ENCODE measurements at regions not wholly inside any gene's neighbourhood (a gene's known extent, or its start where the extent isn't known, plus 50 kb on each side); places are given as distances from the start of the nearest gene placed in this dataset.
"Not testable (repeated sequence)": the region's sequence is repeated elsewhere in the genome, so short reads cannot be mapped to it uniquely, and the experiment has no call there.

DNA sequence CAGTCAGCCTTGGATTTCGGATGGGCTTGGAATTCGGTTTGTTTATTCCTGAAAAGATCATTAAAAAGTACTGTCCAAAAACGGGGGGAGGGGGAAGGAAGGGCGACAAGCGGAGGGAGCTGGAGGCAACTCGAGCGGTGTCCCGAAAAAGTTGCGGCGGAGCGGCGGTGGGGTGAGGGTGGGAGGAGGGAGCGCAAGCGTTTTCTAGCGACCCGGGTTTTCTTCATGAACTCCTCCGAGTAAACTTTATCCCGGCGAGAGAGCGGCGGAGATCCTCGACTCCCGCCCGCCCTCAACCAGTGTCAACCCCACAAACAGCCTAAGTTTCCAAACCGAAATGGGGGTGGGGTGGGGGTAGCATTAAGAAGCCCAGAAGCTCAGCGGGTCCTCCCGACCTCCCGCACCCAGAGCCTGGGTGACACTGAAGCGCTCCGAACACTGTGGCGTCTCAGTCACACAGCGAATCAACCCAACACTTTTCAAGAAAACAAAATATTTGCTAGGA lies 133.0 kb upstream of the C11orf58 start:
- no peak for DNase-seq

- no peak for DNase-seq
These were observed 133.6 kb upstream of the C11orf58 start for GRCh38 chr11:16604794-16605388.

DNA sequence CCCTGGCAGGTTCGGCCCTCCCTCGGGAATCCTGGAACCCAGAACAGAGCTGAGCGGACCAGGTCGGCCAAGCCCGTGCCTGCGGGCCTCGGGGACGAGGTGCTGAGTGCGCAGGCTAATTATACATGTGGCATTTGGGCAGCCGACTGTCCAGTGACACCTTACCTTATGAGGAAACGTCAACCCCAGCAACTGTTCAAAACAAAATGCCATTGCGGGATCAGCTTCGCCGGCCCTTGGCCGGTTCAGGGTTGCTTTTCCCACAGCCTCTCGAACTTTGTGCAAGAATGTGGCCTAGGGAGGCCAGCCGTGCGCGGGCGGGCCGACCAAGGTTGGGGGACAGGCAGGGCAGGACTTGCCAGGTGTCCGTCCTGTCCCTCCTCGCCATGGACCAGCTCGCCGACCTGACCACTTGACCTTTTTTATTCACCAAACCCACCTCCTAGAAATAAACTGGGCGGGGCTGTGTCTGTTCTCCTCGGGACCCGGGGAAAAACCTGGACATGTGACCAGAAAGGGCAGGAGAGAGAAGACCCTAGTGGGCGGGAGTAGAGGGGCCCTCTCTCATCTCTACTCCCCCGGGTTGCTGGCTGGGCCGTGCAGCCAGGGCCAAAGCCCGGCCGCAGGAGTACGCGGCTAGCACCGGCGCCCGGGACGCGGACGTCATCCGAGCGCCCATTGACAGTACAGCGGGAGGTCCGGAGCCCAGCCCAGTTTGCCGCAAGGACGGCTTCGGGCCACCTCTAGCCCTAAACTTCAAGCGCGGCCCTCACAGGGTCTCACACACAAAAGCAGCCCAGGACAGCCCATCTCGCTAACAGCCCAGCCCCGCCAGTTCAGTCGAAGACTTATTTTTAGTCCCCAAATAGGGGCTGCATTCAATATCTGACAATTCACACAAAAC lies 134.3 kb upstream of the C11orf58 start:
- DNase-seq = no peak

DNA sequence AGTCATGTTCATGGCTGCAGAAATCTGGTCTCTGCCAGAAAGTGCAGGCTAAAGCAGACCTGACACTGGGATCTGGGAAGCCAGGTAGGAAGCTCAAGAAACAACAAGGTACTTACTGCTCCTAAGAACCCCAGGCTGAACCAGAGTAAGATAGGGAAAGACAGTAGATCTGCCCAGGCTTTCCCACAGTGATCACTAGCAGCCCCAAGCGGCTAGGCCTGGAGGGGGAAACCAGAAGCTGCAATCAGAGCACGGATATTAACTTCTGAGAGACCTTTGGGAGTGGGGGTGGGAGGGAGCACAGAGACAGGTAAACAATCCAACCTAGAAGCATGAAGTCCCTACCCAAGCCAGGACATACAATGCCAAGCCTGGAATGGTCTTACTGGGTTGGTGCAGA lies 135.2 kb upstream of the C11orf58 start:
- DNase-seq = no peak

GRCh38 chr11:16598906-16599305 lies 139.5 kb upstream of the C11orf58 start:
- no peak for DNase-seq

- no peak for DNase-seq
These were observed 140.4 kb upstream of the C11orf58 start for GRCh38 chr11:16598032-16598431.

DNA sequence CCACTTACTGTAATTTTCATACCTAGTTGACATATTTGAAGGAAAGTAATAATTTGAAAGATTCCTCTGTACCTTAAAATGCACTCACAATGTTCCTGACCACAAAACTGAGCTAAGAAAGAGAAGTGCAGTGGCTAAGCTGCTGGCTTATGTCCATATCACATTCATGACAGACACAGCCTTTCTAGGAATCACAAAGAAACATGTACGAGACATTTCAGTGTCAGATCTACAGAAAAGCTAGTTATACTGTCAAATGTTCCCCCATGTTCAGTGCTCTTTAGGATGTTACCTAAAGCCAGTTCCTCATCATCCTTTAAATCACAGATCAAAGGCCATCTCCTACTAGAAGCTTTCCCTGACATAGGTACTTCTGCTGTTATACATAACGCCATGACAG lies 142.2 kb upstream of the C11orf58 start:
- no peak for DNase-seq

- no peak for DNase-seq
These were observed 147.3 kb upstream of the C11orf58 start for GRCh38 chr11:16591157-16591556.

DNA sequence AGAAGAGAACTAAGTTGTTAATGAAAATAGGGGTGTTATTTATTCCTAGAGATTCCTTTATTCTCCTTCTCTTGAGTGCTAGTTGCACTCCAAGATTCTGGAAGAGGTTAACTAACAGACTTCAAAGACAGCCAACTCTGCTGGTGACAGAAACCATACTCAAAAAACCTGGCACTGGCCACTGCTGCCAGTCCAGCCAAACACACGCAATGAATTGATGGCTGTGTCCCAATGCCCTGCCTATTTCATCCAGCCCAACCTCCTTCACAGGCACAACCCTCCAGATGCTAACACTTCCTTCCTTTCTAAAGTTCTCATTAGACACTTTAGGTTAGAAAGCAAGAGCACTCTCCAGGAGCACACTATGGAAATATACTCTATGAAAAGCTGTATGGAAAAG lies 150.8 kb upstream of the C11orf58 start:
- DNase-seq = no peak

- no peak for DNase-seq
These were observed 153.9 kb upstream of the C11orf58 start for GRCh38 chr11:16584569-16584968.

DNA sequence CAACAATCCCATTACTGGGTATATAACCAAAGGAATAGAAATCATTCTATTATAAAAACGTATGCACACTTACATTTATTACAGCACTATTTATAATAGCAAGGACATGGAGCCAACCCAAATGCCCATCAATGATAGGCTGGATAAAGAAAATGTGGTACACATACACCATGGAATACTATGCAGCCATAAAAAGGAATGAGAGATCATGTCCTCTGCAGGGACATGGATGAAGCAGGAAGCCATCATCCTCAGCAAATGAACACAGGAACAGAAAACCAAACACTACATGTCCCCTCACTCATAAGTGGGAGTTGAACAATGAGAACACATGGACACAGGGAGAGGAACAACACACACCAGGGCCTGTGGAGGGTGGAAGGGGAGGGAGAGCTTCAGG lies 157.4 kb upstream of the C11orf58 start:
- DNase-seq = not testable (repeated sequence)

DNA sequence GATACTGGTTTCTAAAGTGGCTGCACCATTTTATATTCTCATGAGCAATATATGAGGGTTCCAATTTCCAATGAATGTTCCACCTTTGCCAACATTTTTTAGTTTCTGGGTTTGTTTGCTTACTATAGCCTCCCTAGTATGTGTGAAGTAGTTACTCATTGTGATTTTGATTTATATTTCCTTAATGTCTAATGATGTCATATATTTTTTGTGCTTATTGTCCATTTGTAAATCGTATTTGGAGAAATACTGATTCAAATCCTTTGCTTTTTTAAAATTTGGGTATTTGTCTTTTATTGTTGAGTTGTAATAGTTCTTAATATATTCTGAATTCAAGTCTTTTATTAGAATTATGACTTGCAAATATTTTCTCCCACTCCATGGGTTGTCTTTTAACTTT lies 161.0 kb upstream of the C11orf58 start:
- no peak for DNase-seq

- DNase-seq = not testable (repeated sequence)
These were observed 163.6 kb upstream of the C11orf58 start for GRCh38 chr11:16574889-16575288.

GRCh38 chr11:16572945-16573344 lies 165.5 kb upstream of the C11orf58 start:
- no peak for DNase-seq

- no peak for DNase-seq
These were observed 177.3 kb upstream of the C11orf58 start for GRCh38 chr11:16561150-16561549.

DNA sequence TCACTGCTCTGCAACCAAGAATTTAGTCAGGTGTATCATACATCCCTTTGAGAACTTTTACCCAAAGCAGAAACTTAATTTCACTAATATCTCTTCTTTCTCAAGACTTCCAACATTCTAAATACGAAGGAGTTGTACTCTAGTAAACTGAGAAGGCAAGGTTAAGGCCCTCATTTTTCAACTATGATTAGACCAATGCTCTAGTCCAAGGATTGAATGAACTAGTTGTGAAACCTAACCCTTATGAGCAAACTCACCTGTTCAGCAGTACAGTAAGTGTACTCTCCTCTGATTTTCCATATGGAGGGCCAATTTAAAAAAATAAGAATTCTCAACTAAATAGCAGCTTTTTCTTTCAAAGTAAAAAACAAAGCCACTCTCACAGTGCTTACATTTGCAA lies 180.0 kb upstream of the C11orf58 start:
- no peak for DNase-seq

- DNase-seq = no peak
These were observed 182.5 kb upstream of the C11orf58 start for GRCh38 chr11:16555956-16556355.

GRCh38 chr11:16554361-16554760 lies 184.1 kb upstream of the C11orf58 start:
- no peak for DNase-seq

DNA sequence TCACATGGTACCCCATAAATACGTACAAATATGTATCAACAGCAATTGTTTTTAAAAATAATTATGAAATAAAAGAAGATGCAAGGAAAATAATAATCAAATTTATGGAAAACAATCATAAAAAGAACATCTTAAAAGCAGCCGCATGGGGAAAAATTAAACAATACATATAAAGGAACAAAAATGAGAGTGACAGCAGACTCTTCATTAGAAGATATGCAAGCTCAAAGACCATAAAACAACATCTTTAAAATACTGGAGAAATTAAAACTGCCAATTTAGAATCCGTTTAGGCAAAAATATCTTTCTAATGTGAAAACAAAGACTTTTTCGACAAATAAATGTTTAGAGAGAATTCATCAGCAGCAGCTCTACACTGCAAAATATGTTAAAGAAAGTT lies 190.6 kb upstream of the C11orf58 start:
- DNase-seq = no peak

DNA sequence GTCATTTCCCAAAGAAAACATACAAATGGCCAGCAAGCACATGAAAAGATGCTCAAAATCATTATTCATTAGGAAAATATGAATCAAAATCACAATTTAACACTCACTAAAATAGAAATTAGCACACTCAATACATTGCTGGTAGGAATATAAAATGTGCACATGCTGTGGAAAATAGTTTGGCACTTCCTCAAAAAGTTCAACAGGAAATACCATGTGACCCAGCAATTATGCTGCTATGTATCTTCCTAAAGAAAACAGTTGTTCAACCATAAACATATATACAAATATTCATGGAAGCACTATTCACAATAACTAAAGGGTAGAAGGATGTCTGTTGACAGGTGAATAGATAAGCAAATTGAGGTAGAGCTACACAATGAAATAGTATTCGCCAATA lies 187.3 kb upstream of the SOX6 start:
- DNase-seq = no peak

GRCh38 chr11:16542353-16542752 lies 186.0 kb upstream of the SOX6 start:
- DNase-seq = no peak

DNA sequence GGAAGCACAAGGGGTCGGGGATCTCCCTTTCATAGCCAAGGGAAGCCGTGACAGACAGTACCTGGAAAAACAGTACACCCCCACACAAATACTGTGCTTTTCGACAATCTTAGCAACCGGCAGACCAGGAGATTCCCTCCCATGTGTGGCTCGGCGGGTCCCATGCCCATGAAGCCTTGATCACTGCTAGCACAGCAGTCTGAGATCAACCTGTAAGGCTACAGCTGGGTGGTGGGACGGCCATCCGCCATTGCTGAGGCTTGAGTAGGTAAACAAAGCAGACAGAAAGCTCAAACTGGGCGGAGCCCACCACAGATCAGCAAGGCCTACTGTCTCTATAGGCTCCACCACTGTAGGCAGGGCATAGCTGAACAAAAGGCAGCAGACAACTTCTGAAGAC lies 180.2 kb upstream of the SOX6 start:
- DNase-seq = no peak

GRCh38 chr11:16528639-16529038 lies 172.3 kb upstream of the SOX6 start:
- DNase-seq = no peak

GRCh38 chr11:16527525-16528246 lies 171.3 kb upstream of the SOX6 start:
- DNase-seq = no peak

Data from KG1 (cell line).